ENCODE measurements at regions not wholly inside any gene's neighbourhood (a gene's known extent, or its start where the extent isn't known, plus 50 kb on each side); places are given as distances from the start of the nearest gene placed in this dataset.

GRCh38 chr13:70380809-70381208, 272.6 kb upstream of the KLHL1 start:
- Histone ChIP-seq H3K27ac (ENCODE audit: insufficient read length, low read depth, low read length) (no peak overlapping the region), H3K56ac (ENCODE audit: insufficient read length, low read depth, low read length) (no peak overlapping the region), H3K23ac (ENCODE audit: insufficient read length, low read depth, low read length) (no peak overlapping the region), H2BK120ac (ENCODE audit: low read depth, low read length, poor library complexity, severe bottlenecking) (no peak overlapping the region), H4K5ac (ENCODE audit: insufficient read length, low read depth, low read length) (no peak overlapping the region), H3K4me1 (ENCODE audit: insufficient read depth, low read length) (no peaks in the 10 kb centered on the region), H3K9me3 (ENCODE audit: control insufficient read depth, low read depth, low read length) (no peaks in the 10 kb centered on the region), H2BK15ac (ENCODE audit: low read depth, low read length) (no peak overlapping the region), H2BK5ac (ENCODE audit: insufficient read length, low read length) (no peak overlapping the region), H2AK5ac (ENCODE audit: insufficient read length, low read length) (no peak overlapping the region), H4K8ac (replicated peaks; ENCODE audit: insufficient read length, low read depth, low read length) (no peak overlapping the region), H4K91ac (ENCODE audit: insufficient read length, low read depth, low read length) (no peak overlapping the region), H3T11ph (ENCODE audit: low read length) (no peak overlapping the region), H3K4ac (ENCODE audit: low read depth, low read length) (no peak overlapping the region), H3K23me2 (ENCODE audit: insufficient read length, low read depth, low read length, poor library complexity, severe bottlenecking) (no peaks in the 10 kb centered on the region), H4K20me1 (ENCODE audit: control insufficient read depth, insufficient read depth, insufficient read length) (no peaks in the 10 kb centered on the region), H3K18ac (ENCODE audit: insufficient read length, low read depth, low read length) (no peak overlapping the region), H3K27me3 (ENCODE audit: insufficient read depth, low read length) (no peaks in the 10 kb centered on the region), H3K14ac (ENCODE audit: insufficient read depth, low read length) (no peak overlapping the region), H2BK20ac (ENCODE audit: low read depth, low read length, poor library complexity, severe bottlenecking) (no peak overlapping the region), H3K79me1 (ENCODE audit: insufficient read depth, low read depth, low read length, poor library complexity, severe bottlenecking) (no peaks in the 10 kb centered on the region), H3K9ac (ENCODE audit: extremely low read depth, insufficient read length, low read length) (no peak overlapping the region), H2BK12ac (ENCODE audit: insufficient read length, low read depth, low read length) (no peak overlapping the region), H3K79me2 (ENCODE audit: insufficient read depth, low read length) (no peaks in the 10 kb centered on the region), H2AFZ (ENCODE audit: low read length) (no peak overlapping the region), H3K4me2 (ENCODE audit: insufficient read depth, insufficient read length, low read length) (no peak overlapping the region)
- no peaks in the 10 kb centered on the region for H3K27me3 Mint-ChIP-seq (ENCODE audit: low read depth)
- no peak for DNase-seq
- no CpG with 5 or more reads among the region's 2 CpGs for WGBS (ENCODE audit: extremely low coverage, insufficient read length, low lambda C conversion rate)
- no peak overlapping the region for H3K27ac Mint-ChIP-seq
- H3K36me3 Mint-ChIP-seq (ENCODE audit: insufficient read depth in 1 of 3, low read depth in 3 of 3) = no peaks in the 10 kb centered on the region
- H3K4me1 Mint-ChIP-seq = peaks cover under 1% of the 10 kb centered on the region in 2 experiments; a peak in 3 of 4 replicates
- TF ChIP-seq, protein P1, sequence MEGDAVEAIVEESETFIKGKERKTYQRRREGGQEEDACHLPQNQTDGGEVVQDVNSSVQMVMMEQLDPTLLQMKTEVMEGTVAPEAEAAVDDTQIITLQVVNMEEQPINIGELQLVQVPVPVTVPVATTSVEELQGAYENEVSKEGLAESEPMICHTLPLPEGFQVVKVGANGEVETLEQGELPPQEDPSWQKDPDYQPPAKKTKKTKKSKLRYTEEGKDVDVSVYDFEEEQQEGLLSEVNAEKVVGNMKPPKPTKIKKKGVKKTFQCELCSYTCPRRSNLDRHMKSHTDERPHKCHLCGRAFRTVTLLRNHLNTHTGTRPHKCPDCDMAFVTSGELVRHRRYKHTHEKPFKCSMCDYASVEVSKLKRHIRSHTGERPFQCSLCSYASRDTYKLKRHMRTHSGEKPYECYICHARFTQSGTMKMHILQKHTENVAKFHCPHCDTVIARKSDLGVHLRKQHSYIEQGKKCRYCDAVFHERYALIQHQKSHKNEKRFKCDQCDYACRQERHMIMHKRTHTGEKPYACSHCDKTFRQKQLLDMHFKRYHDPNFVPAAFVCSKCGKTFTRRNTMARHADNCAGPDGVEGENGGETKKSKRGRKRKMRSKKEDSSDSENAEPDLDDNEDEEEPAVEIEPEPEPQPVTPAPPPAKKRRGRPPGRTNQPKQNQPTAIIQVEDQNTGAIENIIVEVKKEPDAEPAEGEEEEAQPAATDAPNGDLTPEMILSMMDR (conservative IDR thresholded peaks at IDR 0.05) = no peak
- peaks cover 3 to 4% of the 10 kb centered on the region in 2 experiments; a peak in 1 of 5 replicates for H3K9me3 Mint-ChIP-seq
- no peak overlapping the region for H3K4me3 Mint-ChIP-seq
